ENCODE measurements at regions not wholly inside any gene's neighbourhood (a gene's known extent, or its start where the extent isn't known, plus 50 kb on each side); places are given as distances from the start of the nearest gene placed in this dataset.

DNA sequence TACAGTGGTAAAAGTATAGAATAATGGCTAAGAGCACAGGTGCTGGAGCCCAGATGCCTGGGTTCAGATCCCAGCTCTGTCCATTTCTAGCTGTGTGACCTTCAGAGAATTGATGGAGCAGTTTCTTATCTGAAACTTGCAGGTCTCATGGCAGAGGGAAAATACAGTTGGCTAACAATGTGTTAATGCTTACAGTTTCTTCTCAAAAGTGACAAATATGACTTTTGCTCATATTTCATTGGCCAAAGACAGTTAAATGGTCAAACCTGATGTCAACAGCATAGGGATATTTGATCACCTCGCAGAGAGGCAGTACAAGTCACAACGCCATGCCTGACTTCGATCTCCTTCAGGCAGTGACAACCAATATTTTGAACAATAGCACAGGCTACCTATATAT is 60.2 kb upstream of the LCORL start:
- Mint-ChIP-seq H3K4me1 (no peaks in the 10 kb centered on the region), H3K36me3 (ENCODE audit: low read depth) (no peaks in the 10 kb centered on the region), H3K27me3 (ENCODE audit: low read depth, poor library complexity) (no peaks in the 10 kb centered on the region), H3K4me3 (no peak overlapping the region), H3K27ac (no peak overlapping the region), H3K9me3 (peaks cover 12% of the 10 kb centered on the region)
- no peak for TF ChIP-seq CTCF (IDR thresholded peaks at IDR 0.05)
- no peak for DNase-seq

DNA sequence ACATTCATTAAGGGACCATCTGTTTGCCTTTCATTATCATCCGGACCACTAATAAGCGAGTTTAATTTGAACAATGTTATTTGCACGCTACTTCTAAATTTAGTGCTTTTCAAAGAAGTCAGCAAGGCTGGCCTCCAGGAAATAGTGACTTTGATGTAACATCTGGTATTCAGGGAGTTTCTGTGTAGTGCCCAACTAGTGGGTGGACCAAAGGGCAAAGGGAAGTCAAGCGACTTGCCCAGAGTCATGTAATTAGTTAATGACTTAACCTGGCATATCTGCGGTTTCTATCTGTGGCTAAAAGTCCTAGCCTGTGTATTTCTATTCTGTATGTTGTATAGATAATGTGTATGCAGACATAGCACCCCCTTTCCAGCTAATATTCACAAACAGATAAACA is 56.3 kb upstream of the LCORL start:
- TF ChIP-seq CTCF (IDR thresholded peaks at IDR 0.05), result no peak
- no peaks in the 10 kb centered on the region for H3K4me1 Mint-ChIP-seq
- H3K27ac Mint-ChIP-seq, result no peak overlapping the region
- no peaks in the 10 kb centered on the region for H3K27me3 Mint-ChIP-seq (ENCODE audit: low read depth, poor library complexity)
- no peaks in the 10 kb centered on the region for H3K9me3 Mint-ChIP-seq
- no peak for DNase-seq
- no peak overlapping the region for H3K4me3 Mint-ChIP-seq
- H3K36me3 Mint-ChIP-seq (ENCODE audit: low read depth), result no peaks in the 10 kb centered on the region

DNA sequence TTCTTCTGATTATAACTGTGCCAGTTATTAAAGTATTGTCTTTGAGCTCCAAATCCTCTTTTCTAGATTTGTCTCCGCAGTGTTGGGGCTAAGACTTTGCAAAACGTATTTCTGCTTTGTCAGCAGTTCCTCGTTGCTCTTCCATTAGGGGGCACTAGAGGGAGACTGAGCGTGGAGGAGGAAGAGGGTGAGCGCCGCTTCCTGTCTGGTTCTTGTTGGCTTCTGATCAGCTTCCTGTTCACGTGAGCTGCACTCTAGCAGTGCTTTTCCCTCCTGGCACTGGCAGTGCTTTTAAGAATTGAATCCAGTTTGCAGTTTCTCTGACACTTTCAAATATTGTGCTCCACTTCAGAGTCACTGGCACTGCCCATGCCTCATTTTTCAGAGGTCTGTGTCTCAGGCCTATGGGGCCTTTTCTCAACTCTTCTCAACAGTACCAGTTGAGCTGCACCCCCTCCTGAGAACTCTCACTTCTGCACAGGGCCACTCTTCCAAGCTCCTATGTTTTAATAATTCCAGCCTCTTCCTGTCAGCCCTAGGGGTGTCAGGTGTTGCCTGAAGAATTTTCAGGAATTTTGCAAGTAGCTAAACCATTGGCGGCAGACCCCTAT is 54.4 kb upstream of the LCORL start:
- Mint-ChIP-seq H3K36me3 (ENCODE audit: low read depth) (no peaks in the 10 kb centered on the region), H3K27ac (no peak overlapping the region), H3K27me3 (ENCODE audit: low read depth, poor library complexity) (peaks cover 5% of the 10 kb centered on the region), H3K4me1 (no peaks in the 10 kb centered on the region), H3K4me3 (no peak overlapping the region), H3K9me3 (no peaks in the 10 kb centered on the region)
- TF ChIP-seq CTCF (IDR thresholded peaks at IDR 0.05), result no peak
- DNase-seq, result no peak

DNA sequence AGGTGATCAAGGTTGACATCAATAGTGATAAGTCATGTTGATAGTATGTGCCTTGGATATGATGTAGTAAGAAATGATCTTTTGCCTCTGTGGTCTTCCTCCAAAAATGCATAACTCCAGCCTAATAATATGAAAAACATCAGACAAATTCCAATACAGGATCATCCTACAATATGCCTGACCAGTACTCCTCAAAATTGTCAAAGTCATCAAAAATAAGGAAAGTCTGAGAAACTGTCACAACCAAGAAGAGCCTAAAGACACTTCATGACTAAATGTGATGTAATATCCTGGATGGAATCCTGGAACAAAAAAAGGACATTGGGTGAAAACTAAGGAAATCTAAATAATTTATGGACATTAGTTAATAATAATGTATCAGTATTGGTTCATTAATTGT is 50.3 kb upstream of the LCORL start:
- no peak overlapping the region for H3K27ac Mint-ChIP-seq
- no peaks in the 10 kb centered on the region for H3K9me3 Mint-ChIP-seq
- no peak overlapping the region for H3K4me3 Mint-ChIP-seq
- H3K36me3 Mint-ChIP-seq (ENCODE audit: low read depth), result no peaks in the 10 kb centered on the region
- peaks cover 6% of the 10 kb centered on the region for H3K27me3 Mint-ChIP-seq (ENCODE audit: low read depth, poor library complexity)
- peaks cover 6% of the 10 kb centered on the region for H3K4me1 Mint-ChIP-seq
- no peak for TF ChIP-seq CTCF (IDR thresholded peaks at IDR 0.05)
- DNase-seq, result no peak
